K562 (cell line): ENCODE measurements at regions not wholly inside any gene's neighbourhood (a gene's known extent, or its start where the extent isn't known, plus 50 kb on each side); places are given as distances from the start of the nearest gene placed in this dataset.

Source experiments
- ATF7 ChIP-seq: fragments of 450-650 bp; IDR thresholded peaks from 2 replicates; pipeline ENCODE4 v1.7.1; 2014; ENCODE audit warnings: mild to moderate bottlenecking, moderate library complexity
- CTCFL ChIP-seq: IDR thresholded peaks from 2 replicates; pipeline ENCODE4 v1.6.1; 2011; ENCODE audit warnings: borderline replicate concordance, low read depth, mild to moderate bottlenecking, moderate library complexity, low read length; ENCODE audit not compliant: insufficient read depth, poor library complexity, severe bottlenecking
- EZH2 ChIP-seq: IDR thresholded peaks from 2 replicates; pipeline ENCODE4 v1.6.1; 2012; ENCODE audit warnings: low read depth, mild to moderate bottlenecking, inconsistent platforms, low read length, borderline replicate concordance
- HSF4 ChIP-seq: fragments of 250-450 bp; sonication (Bioruptor Pico); IDR thresholded peaks from 2 replicates; pipeline ENCODE4 v2.1.2; 2022; ENCODE audit warnings: mild to moderate bottlenecking, moderate library complexity, borderline replicate concordance
- NR2C1 ChIP-seq, 2 experiments: fragments of 450-650 bp; IDR thresholded peaks; 2 replicates each; pipeline ENCODE4 v1.6.1; 2017; ENCODE audit warnings: mild to moderate bottlenecking in 2 of 2, antibody characterized with exemption in 1 of 2, inconsistent platforms in 1 of 2, missing compliant biosample characterization in 1 of 2, missing genetic modification characterization in 1 of 2
- RREB1 ChIP-seq: fragments of 250-450 bp; sonication (Bioruptor Pico); IDR thresholded peaks from 2 replicates; pipeline ENCODE4 v1.4.0; 2020
- ZNF174 ChIP-seq: fragments of 250-450 bp; sonication (Bioruptor Pico); IDR thresholded peaks from 2 replicates; pipeline ENCODE4 v1.4.0; 2020; ENCODE audit warnings: mild to moderate bottlenecking
- ZNF217 ChIP-seq: sonication (generic); formaldehyde crosslinking; IDR thresholded peaks from 2 replicates; pipeline ENCODE4 v1.8.0; 2022; ENCODE audit warnings: mild to moderate bottlenecking, missing genetic modification reagents
- ZNF239 ChIP-seq: fragments of 250-450 bp; sonication (Bioruptor Pico); IDR thresholded peaks from 2 replicates; pipeline ENCODE4 v1.4.0; 2020; ENCODE audit warnings: mild to moderate bottlenecking
- ZNF407 ChIP-seq: fragments of 450-650 bp; IDR thresholded peaks from 2 replicates; pipeline ENCODE4 v1.6.1; 2016; ENCODE audit warnings: low read depth
- ZNF79 ChIP-seq: fragments of 250-450 bp; sonication (Bioruptor Pico); IDR thresholded peaks from 2 replicates; pipeline ENCODE4 v1.4.0; 2020; ENCODE audit warnings: low read depth, mild to moderate bottlenecking, moderate library complexity

- TF ChIP-seq RREB1 (CRISPR knock-in tag) (peak; percentile 99), ZNF407 (no peak), CTCFL (no peak), ZNF239 (CRISPR knock-in tag) (peak; percentile 96), EZH2 (no peak), ZNF217 (CRISPR knock-in tag) (no peak), ZNF174 (CRISPR knock-in tag) (peak; percentile 84; the same call in 1 of the 2 replicates), ATF7 (no peak), ZNF79 (peak; percentile 97), HSF4 (CRISPR knock-in tag) (no peak), NR2C1 (IDR thresholded peaks at IDR 0.05) (no peak), NR2C1 (tag; IDR thresholded peaks at IDR 0.05) (peak; percentile 36; the same call in 1 of the 2 replicates)
These were observed 50.7 kb upstream of the CPXM2 start (continued) for GRCh38 chr10:123942114-123942861.
